ENCODE measurements at regions not wholly inside any gene's neighbourhood (a gene's known extent, or its start where the extent isn't known, plus 50 kb on each side); places are given as distances from the start of the nearest gene placed in this dataset.

DNA sequence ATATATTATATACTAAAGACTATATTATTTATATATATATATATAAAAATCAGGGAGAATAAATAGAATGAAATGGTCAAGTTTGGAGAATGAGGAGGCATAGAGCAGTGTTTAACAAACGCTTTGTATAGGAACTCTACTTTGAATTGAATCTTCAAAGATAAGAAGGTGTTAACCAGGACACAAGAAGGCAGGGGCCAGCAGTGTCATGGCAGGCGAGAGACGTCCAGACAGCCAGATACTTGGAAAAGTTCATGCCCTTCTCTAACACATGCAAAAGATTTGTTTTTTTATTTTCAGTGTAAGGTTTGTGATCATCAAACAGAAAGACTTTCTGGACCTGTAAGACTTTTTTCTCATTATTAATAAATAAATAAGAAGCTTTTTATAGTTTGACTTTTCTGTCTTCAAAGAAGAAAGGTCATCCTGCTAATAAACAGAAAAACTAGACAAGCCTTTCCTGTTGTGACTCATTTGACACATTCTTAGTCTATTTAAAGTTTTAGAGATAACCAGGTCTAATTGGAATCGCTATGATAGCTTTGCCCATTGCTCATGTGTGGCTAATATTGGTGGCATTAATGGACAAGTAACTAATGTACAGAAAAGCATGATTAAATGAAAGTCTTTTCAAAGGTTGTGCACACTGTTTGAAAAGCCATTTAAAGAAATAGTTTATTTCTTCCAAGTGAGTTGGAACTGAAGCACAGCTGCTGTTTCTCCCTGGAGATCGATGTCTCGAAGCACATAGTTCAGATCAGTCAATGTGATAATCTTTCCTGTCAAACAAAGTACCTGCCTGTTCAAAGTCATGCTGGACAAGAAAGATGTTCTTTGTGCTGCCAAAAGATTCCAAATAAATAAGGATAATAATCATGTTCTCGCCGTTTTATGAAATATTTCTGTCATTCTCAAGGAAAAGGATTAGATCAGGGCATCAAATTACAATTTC lies 420.4 kb upstream of the OPRM1 start:
- Histone ChIP-seq H3K9me3 (no peaks in the 10 kb centered on the region), H3K27me3 (no peaks in the 10 kb centered on the region), H3K27ac (no peak overlapping the region), H3K36me3 (no peaks in the 10 kb centered on the region), H3K4me3 (no peak overlapping the region), H3K4me1 (peaks cover 0 to 4% of the 10 kb centered on the region in 2 donors)
- no peak for DNase-seq (ENCODE audit: low spot score in 2 of 2)
- TF ChIP-seq POLR2A (IDR thresholded peaks at IDR 0.05), result no peak
- intact Hi-C loops (cut with DNase I; ENCODE audit: low total_unique reads), result loop anchor here (5.0 kb wide), 1 partner anchor 376 kb away; no protein-coding TSS in a partner anchor

- H3K4me1 ChIP-seq, result peaks cover 0 to 4% of the 10 kb centered on the region in 2 donors
- no peak for TF ChIP-seq POLR2A (IDR thresholded peaks at IDR 0.05)
- intact Hi-C loops (cut with DNase I; ENCODE audit: low total_unique reads), result loop anchor here (5.0 kb wide), 1 partner anchor 374 kb away; no protein-coding TSS in a partner anchor
Observed at GRCh38 chr6:153616506-153616905, 422.5 kb upstream of the OPRM1 start.

DNA sequence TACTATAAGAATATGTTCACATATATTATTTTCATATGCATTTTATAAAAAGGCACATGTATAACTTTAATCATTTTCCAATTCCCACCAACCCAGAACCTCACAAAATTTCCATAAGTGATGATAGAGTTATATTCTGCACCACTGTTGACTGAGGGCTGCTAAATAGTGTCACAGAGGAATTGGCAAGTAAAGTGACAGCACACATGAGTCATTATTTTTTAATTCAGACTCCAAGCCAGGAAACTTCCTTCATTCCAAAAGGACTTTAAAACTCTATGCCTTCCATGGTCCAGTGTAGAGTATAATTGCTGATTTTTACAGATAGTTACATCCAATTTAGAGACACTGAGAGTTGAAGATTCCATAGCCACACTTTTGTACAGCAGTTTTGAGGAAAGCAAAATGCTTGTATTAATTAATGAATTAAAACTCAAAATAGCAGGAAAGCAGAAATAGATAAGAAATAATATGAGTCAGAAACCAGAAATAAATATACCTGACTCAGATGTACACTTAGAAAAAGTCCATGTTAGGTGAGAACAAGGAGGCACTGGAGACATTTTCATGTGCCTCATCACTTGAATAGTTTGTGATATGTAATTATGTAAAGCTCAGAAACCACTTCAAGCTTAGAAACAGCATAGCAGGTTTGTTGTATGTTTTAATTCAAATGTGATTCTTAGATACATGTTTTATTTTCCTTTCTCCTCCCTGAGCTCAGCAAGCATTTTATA lies 425.2 kb upstream of the OPRM1 start:
- DNase-seq (ENCODE audit: low spot score in 2 of 2), result no peak
- TF ChIP-seq, protein P1, sequence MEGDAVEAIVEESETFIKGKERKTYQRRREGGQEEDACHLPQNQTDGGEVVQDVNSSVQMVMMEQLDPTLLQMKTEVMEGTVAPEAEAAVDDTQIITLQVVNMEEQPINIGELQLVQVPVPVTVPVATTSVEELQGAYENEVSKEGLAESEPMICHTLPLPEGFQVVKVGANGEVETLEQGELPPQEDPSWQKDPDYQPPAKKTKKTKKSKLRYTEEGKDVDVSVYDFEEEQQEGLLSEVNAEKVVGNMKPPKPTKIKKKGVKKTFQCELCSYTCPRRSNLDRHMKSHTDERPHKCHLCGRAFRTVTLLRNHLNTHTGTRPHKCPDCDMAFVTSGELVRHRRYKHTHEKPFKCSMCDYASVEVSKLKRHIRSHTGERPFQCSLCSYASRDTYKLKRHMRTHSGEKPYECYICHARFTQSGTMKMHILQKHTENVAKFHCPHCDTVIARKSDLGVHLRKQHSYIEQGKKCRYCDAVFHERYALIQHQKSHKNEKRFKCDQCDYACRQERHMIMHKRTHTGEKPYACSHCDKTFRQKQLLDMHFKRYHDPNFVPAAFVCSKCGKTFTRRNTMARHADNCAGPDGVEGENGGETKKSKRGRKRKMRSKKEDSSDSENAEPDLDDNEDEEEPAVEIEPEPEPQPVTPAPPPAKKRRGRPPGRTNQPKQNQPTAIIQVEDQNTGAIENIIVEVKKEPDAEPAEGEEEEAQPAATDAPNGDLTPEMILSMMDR (IDR thresholded peaks at IDR 0.05), result no peak
- TF ChIP-seq POLR2AphosphoS5 (IDR thresholded peaks at IDR 0.05) (no peak), POLR2A (IDR thresholded peaks at IDR 0.05) (no peak)
- no peaks in the 10 kb centered on the region for H3K9me3 ChIP-seq
- intact Hi-C loops (cut with DNase I; ENCODE audit: low total_unique reads), result no loop called here
- H3K27ac ChIP-seq, result no peak overlapping the region
- H3K36me3 ChIP-seq, result no peaks in the 10 kb centered on the region
- H3K4me1 ChIP-seq, result peaks cover 0 to under 1% of the 10 kb centered on the region in 2 donors
- no peak overlapping the region for H3K4me3 ChIP-seq
- no peaks in the 10 kb centered on the region for H3K27me3 ChIP-seq

More at GRCh38 chr6:153616506-153616905, 422.5 kb upstream of the OPRM1 start:
- H3K27ac ChIP-seq, result no peak overlapping the region
- no peaks in the 10 kb centered on the region for H3K27me3 ChIP-seq
- DNase-seq (ENCODE audit: low spot score in 2 of 2), result no peak
- no peak overlapping the region for H3K4me3 ChIP-seq
- H3K36me3 ChIP-seq, result no peaks in the 10 kb centered on the region
- H3K9me3 ChIP-seq, result no peaks in the 10 kb centered on the region

DNA sequence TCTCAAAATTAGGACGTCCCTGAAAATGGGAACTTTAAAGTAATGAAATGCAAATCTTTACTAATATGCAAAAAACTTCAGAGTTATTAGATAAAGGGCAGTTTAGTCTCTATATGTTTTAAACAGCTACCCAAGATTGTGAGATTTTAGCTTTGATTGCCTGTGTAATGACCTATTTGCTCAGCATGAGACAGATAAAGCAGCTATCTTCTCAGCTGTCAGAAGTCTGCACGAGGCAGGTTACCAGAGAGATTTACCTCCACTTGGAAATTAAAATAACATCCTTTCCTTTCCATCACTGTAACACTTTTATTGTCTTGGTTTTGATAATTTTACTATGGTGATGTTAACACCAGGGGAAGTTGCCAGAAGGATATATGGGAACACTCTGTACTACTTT lies 436.6 kb upstream of the OPRM1 start:
- H3K4me1 ChIP-seq, result no peaks in the 10 kb centered on the region
- no peak overlapping the region for H3K4me3 ChIP-seq
- no peak overlapping the region for H3K27ac ChIP-seq
- intact Hi-C loops (cut with DNase I; ENCODE audit: low total_unique reads), result no loop called here
- H3K9me3 ChIP-seq, result no peaks in the 10 kb centered on the region
- no peaks in the 10 kb centered on the region for H3K27me3 ChIP-seq
- TF ChIP-seq, protein P1 (IDR thresholded peaks at IDR 0.05), result no peak
- TF ChIP-seq POLR2AphosphoS5 (IDR thresholded peaks at IDR 0.05) (no peak), POLR2A (IDR thresholded peaks at IDR 0.05) (no peak)
- H3K36me3 ChIP-seq, result no peaks in the 10 kb centered on the region
- no peak for DNase-seq (ENCODE audit: low spot score in 2 of 2)

GRCh38 chr6:153599901-153600300 lies 439.1 kb upstream of the OPRM1 start:
- H3K36me3 ChIP-seq, result no peaks in the 10 kb centered on the region
- no peaks in the 10 kb centered on the region for H3K4me1 ChIP-seq
- no peak for TF ChIP-seq POLR2A (IDR thresholded peaks at IDR 0.05)
- TF ChIP-seq POLR2AphosphoS5 (IDR thresholded peaks at IDR 0.05), result no peak
- TF ChIP-seq, protein P1 (IDR thresholded peaks at IDR 0.05), result no peak
- H3K9me3 ChIP-seq, result no peaks in the 10 kb centered on the region
- H3K27me3 ChIP-seq, result no peaks in the 10 kb centered on the region
- intact Hi-C loops (cut with DNase I; ENCODE audit: low total_unique reads), result no loop called here
- no peak overlapping the region for H3K4me3 ChIP-seq
- no peak overlapping the region for H3K27ac ChIP-seq
- DNase-seq (ENCODE audit: low spot score in 2 of 2), result no peak

- H3K4me1 ChIP-seq, result no peaks in the 10 kb centered on the region
Observed at GRCh38 chr6:153595903-153596302, 443.1 kb upstream of the OPRM1 start.

More at GRCh38 chr6:153595903-153596302, 443.1 kb upstream of the OPRM1 start:
- intact Hi-C loops (cut with DNase I; ENCODE audit: low total_unique reads), result no loop called here
- DNase-seq (ENCODE audit: low spot score in 2 of 2), result no peak
- Histone ChIP-seq H3K36me3 (no peaks in the 10 kb centered on the region), H3K27ac (no peak overlapping the region), H3K27me3 (no peaks in the 10 kb centered on the region), H3K9me3 (no peaks in the 10 kb centered on the region), H3K4me3 (no peak overlapping the region)
- no peak for TF ChIP-seq POLR2AphosphoS5 (IDR thresholded peaks at IDR 0.05)
- TF ChIP-seq, protein P1 (IDR thresholded peaks at IDR 0.05), result no peak
- no peak for TF ChIP-seq POLR2A (IDR thresholded peaks at IDR 0.05)

Data from breast epithelium (tissue), 4 donors.